Fibroblast of villous mesenchyme (primary cell): ENCODE measurements at regions not wholly inside any gene's neighbourhood (a gene's known extent, or its start where the extent isn't known, plus 50 kb on each side); places are given as distances from the start of the nearest gene placed in this dataset.

Experiments
- DNase-seq: peaks from one replicate; pipeline ENCODE4 v3.0.0-alpha.2; 2010; ENCODE audit warnings: low read depth
- H3K4me3 ChIP-seq: 2 replicates; pipeline ENCODE4 v1.5.1; 2011; ENCODE audit warnings: low read depth, mild to moderate bottlenecking, low read length
- CTCF ChIP-seq: IDR thresholded peaks from 2 replicates; pipeline ENCODE4 v1.5.1; 2012; ENCODE audit warnings: low read depth, mild to moderate bottlenecking, low read length; ENCODE audit not compliant: insufficient read depth

GRCh38 chr5:100157066-100157465, 378.1 kb upstream of the FAM174A start:
- no peak for DNase-seq
- no peak overlapping the region for H3K4me3 ChIP-seq
- TF ChIP-seq CTCF, result no peak

- no peak for DNase-seq
- no peak overlapping the region for H3K4me3 ChIP-seq
- TF ChIP-seq CTCF, result no peak
Measured at GRCh38 chr5:100148239-100148638, 386.9 kb upstream of the FAM174A start.

DNA sequence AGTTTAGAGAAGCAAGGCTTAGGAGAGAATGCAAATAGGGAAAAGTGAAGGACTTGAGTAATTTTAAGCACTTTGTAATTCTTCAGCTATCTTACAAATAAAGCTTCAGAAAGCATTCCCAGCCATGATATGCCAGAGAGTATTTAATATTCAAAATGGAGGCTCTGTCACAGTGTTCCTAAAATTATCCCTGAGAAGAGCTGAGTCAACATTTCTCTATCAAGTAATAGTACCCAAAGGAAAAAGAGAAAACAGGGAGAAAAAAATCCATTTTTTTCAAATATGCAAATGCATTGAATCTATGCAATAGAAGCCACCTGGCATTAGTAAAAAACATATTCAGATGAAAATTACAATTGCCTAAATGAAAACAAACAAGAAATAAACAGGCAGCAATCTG, 392.6 kb upstream of the FAM174A start:
- TF ChIP-seq CTCF, result no peak
- no peak overlapping the region for H3K4me3 ChIP-seq
- no peak for DNase-seq

GRCh38 chr5:100131161-100131560, 404.0 kb upstream of the FAM174A start:
- TF ChIP-seq CTCF, result no peak
- no peak overlapping the region for H3K4me3 ChIP-seq
- no peak for DNase-seq

- DNase-seq, result no peak
- no peak for TF ChIP-seq CTCF
- no peak overlapping the region for H3K4me3 ChIP-seq
Measured at GRCh38 chr5:100130307-100130706, 404.9 kb upstream of the FAM174A start.

GRCh38 chr5:100119903-100120302, 415.3 kb upstream of the FAM174A start:
- DNase-seq, result no peak
- no peak for TF ChIP-seq CTCF
- no peak overlapping the region for H3K4me3 ChIP-seq

GRCh38 chr5:100110497-100110896, 424.7 kb upstream of the FAM174A start:
- H3K4me3 ChIP-seq, result no peak overlapping the region
- TF ChIP-seq CTCF, result no peak
- no peak for DNase-seq
